A549 (cell line): ENCODE measurements at regions not wholly inside any gene's neighbourhood (a gene's known extent, or its start where the extent isn't known, plus 50 kb on each side); places are given as distances from the start of the nearest gene placed in this dataset.

Experiments
- ATAC-seq, 2 experiments: fragments of 200-7000 bp in 1 of 2; fragments of >200 bp in 1 of 2; cut with Nextera tagmentation in 1 of 2; cut with Tn5 transposase in 1 of 2; 3 replicates each; pipeline versions ENCODE4 v1.8.0 to v1.9.1; 2018 to 2020; ENCODE audit warnings: mild to moderate bottlenecking in 1 of 2, moderate library complexity in 1 of 2
- CTCF ChIA-PET: fragments of 300-600 bp; sonication (Branson Sonifier 250); formaldehyde crosslinking; extraction: SDS; loops from one replicate; lab custom pipeline; 2021; ENCODE audit warnings: antibody characterized with exemption, inconsistent platforms; lab: Yijun Ruan, JAX
- POLR2A ChIA-PET: fragments of 350-600 bp; formaldehyde crosslinking; extraction: SDS; loops from one replicate; lab custom pipeline; 2021; ENCODE audit warnings: antibody characterized with exemption, inconsistent platforms; lab: Yijun Ruan, JAX
- DNase-seq, 2 experiments: peaks; one replicate each; pipeline versions ENCODE4 v3.0.0 to v3.0.0-alpha.2; 2011 to 2016; ENCODE audit warnings: low read depth in 1 of 2, low spot score in 1 of 2
- FAIRE-seq: peaks from 2 replicates; lab custom pipeline; 2011; peaks lifted over from hg19 to GRCh38; lab: Jason Lieb, UNC
- H3K27ac ChIP-seq, 2 experiments: fragments of >200 bp; sonication (Bioruptor Twin); formaldehyde crosslinking; 3 replicates each; pipeline ENCODE4 v1.5.1; 2016 to 2017
- H3K4me1 ChIP-seq: fragments of >200 bp; sonication (Bioruptor Twin); formaldehyde crosslinking; 3 replicates; pipeline ENCODE4 v1.6.1; 2016
- H3K4me2 ChIP-seq: fragments of >200 bp; sonication (Bioruptor Twin); formaldehyde crosslinking; 3 replicates; pipeline ENCODE4 v1.6.1; 2016
- H3K4me3 ChIP-seq: fragments of >200 bp; sonication (Bioruptor Twin); formaldehyde crosslinking; 3 replicates; pipeline ENCODE4 v1.5.1; 2016
- H3K9me3 ChIP-seq: fragments of >200 bp; sonication (Bioruptor Twin); formaldehyde crosslinking; 3 replicates; pipeline ENCODE4 v1.6.1; 2016
- ATOH8 ChIP-seq: fragments of 250-450 bp; sonication (Bioruptor Pico); IDR thresholded peaks from 2 replicates; pipeline ENCODE4 v1.5.0; 2020; ENCODE audit warnings: low read depth, mild to moderate bottlenecking, moderate library complexity
- CHD2 ChIP-seq: fragments of 150-350 bp; IDR thresholded peaks from 2 replicates; pipeline ENCODE4 v1.6.1; 2014; ENCODE audit warnings: low read length; ENCODE audit not compliant: partially characterized antibody
- CHD4 ChIP-seq: fragments of 200-600 bp; sonication (generic); IDR thresholded peaks from 2 replicates; pipeline ENCODE4 v1.6.1; 2016; ENCODE audit warnings: antibody characterized with exemption, mild to moderate bottlenecking, borderline replicate concordance
- EHF ChIP-seq: fragments of 250-450 bp; sonication (Bioruptor Pico); IDR thresholded peaks from 2 replicates; pipeline ENCODE4 v1.5.0; 2020; ENCODE audit warnings: mild to moderate bottlenecking
- ELK1 ChIP-seq: fragments of 150-350 bp; IDR thresholded peaks from 2 replicates; pipeline ENCODE4 v1.6.1; 2014; ENCODE audit warnings: low read depth, mild to moderate bottlenecking, low read length
- EP300 ChIP-seq, 2 experiments: fragments of >200 bp; sonication (Bioruptor Twin); formaldehyde crosslinking; IDR thresholded peaks; 2 replicates in 1 of 2; 3 replicates in 1 of 2; pipeline ENCODE4 v1.6.1; 2016 to 2017
- ESRRA ChIP-seq: fragments of 150-350 bp; IDR thresholded peaks from 2 replicates; pipeline ENCODE4 v1.6.1; 2014; ENCODE audit warnings: mild to moderate bottlenecking, low read length, borderline replicate concordance
- FOSB ChIP-seq: fragments of 250-450 bp; sonication (Bioruptor Pico); IDR thresholded peaks from 2 replicates; pipeline ENCODE4 v1.5.0; 2020; ENCODE audit warnings: mild to moderate bottlenecking, moderate library complexity
- FOSL2 ChIP-seq, 2 experiments: fragments of 450-650 bp in 1 of 2; fragments of >200 bp in 1 of 2; sonication (Bioruptor Twin) in 1 of 2; formaldehyde crosslinking; IDR thresholded peaks; 2 replicates each; pipeline versions ENCODE4 v1.5.0 to v1.6.1; 2016 to 2020; ENCODE audit warnings: mild to moderate bottlenecking in 1 of 2, moderate library complexity in 1 of 2
- GATA3 ChIP-seq: IDR thresholded peaks from 2 replicates; pipeline ENCODE4 v1.6.1; 2012; ENCODE audit warnings: borderline replicate concordance
- HDAC2 ChIP-seq: fragments of 200-600 bp; sonication (generic); IDR thresholded peaks from 2 replicates; pipeline ENCODE4 v1.6.1; 2016
- HOXB13 ChIP-seq: fragments of 250-450 bp; sonication (Bioruptor Pico); IDR thresholded peaks from 2 replicates; pipeline ENCODE4 v1.5.0; 2020; ENCODE audit warnings: low read depth, mild to moderate bottlenecking, moderate library complexity
- KDM1A ChIP-seq: fragments of 200-600 bp; sonication (generic); IDR thresholded peaks from 2 replicates; pipeline ENCODE4 v1.6.1; 2016; ENCODE audit warnings: low read depth, mild to moderate bottlenecking
- MAFK ChIP-seq: fragments of 450-650 bp; IDR thresholded peaks from 2 replicates; pipeline ENCODE4 v1.6.1; 2014; ENCODE audit not compliant: partially characterized antibody
- MYC ChIP-seq: IDR thresholded peaks from 2 replicates; pipeline ENCODE4 v1.6.1; 2012; ENCODE audit warnings: mild to moderate bottlenecking, inconsistent platforms, low read length, improper control_type of control experiment, borderline replicate concordance
- NPAS2 ChIP-seq: fragments of 250-450 bp; sonication (Bioruptor Pico); IDR thresholded peaks from 2 replicates; pipeline ENCODE4 v1.8.0; 2022; ENCODE audit warnings: mild to moderate bottlenecking, moderate library complexity, borderline replicate concordance
- NR3C1 ChIP-seq: fragments of >200 bp; sonication (Bioruptor Twin); formaldehyde crosslinking; IDR thresholded peaks from 3 replicates; pipeline ENCODE4 v1.6.1; 2017
- PBX3 ChIP-seq: IDR thresholded peaks from 2 replicates; pipeline ENCODE4 v1.6.1; 2012
- RAD21 ChIP-seq, 2 experiments: fragments of >200 bp in 1 of 2; sonication (Bioruptor Twin) in 1 of 2; formaldehyde crosslinking in 1 of 2; IDR thresholded peaks in 1 of 2; conservative IDR thresholded peaks in 1 of 2; 2 replicates in 1 of 2; 3 replicates in 1 of 2; pipeline ENCODE4 v1.6.1; 2012 to 2018; ENCODE audit warnings: inconsistent platforms in 1 of 2
- RCOR1 ChIP-seq: fragments of 150-350 bp; IDR thresholded peaks from 2 replicates; pipeline ENCODE4 v1.6.1; 2014; ENCODE audit warnings: antibody characterized with exemption, low read length, low read depth
- TFCP2L1 ChIP-seq: fragments of 250-450 bp; sonication (Bioruptor Pico); IDR thresholded peaks from 2 replicates; pipeline ENCODE4 v1.5.0; 2021; ENCODE audit warnings: mild to moderate bottlenecking
- ZC3H11A ChIP-seq: fragments of 450-650 bp; IDR thresholded peaks from 2 replicates; pipeline ENCODE4 v1.6.1; 2014; ENCODE audit warnings: antibody characterized with exemption, mild to moderate bottlenecking
- WGBS: methylation state at CpG from one replicate; pipeline ENCODE4 v1.1.6; 2017; ENCODE audit errors: missing lambda C conversion rate; 5-methylcytosine and 5-hydroxymethylcytosine counted together
- TF ChIP-seq, protein P1 (sequence below): fragments of >200 bp; sonication (Bioruptor Twin); formaldehyde crosslinking; IDR thresholded peaks from 2 replicates; pipeline ENCODE4 v1.6.1; 2016

- CTCF ChIA-PET, result no interaction called here
- POLR2A ChIA-PET, result no interaction called here
- ATAC-seq, result no peak
- Histone ChIP-seq H3K4me3 (no peak overlapping the region), H3K27ac (no peak overlapping the region), H3K4me2 (no peak overlapping the region)
- no peak for DNase-seq
- TF ChIP-seq FOSB, result no peak
- no peak for TF ChIP-seq NPAS2 (CRISPR knock-in tag)
- TF ChIP-seq CHD4, result no peak
- TF ChIP-seq, all 56 proteins: peak for 0
- no peak for FAIRE-seq
- H3K4me1 ChIP-seq, result peaks cover 13% of the 10 kb centered on the region; the same call in 2 of the 3 replicates
- peaks cover 8% of the 10 kb centered on the region; the same call in 1 of the 3 replicates for H3K9me3 ChIP-seq
- 91% methylated on average over 2 of the region's 2 CpGs for WGBS
Measured at GRCh38 chr6:4574007-4574406, 202.2 kb upstream of the CDYL start.

- Histone ChIP-seq H3K4me3 (no peak overlapping the region), H3K4me2 (no peak overlapping the region), H3K9me3 (peaks cover 8% of the 10 kb centered on the region; the same call in 1 of the 3 replicates), H3K27ac (no peak overlapping the region), H3K4me1 (no peaks in the 10 kb centered on the region)
- ChIA-PET POLR2A (no interaction called here), CTCF (no interaction called here)
- DNase-seq (no peak), ATAC-seq (no peak), FAIRE-seq (no peak)
- TF ChIP-seq CHD2, result no peak
- TF ChIP-seq ZC3H11A, result no peak
- no peak for TF ChIP-seq GATA3
- 48% methylated on average over 2 of the region's 2 CpGs for WGBS
Measured at GRCh38 chr6:4571011-4571410, 205.2 kb upstream of the CDYL start.

DNA sequence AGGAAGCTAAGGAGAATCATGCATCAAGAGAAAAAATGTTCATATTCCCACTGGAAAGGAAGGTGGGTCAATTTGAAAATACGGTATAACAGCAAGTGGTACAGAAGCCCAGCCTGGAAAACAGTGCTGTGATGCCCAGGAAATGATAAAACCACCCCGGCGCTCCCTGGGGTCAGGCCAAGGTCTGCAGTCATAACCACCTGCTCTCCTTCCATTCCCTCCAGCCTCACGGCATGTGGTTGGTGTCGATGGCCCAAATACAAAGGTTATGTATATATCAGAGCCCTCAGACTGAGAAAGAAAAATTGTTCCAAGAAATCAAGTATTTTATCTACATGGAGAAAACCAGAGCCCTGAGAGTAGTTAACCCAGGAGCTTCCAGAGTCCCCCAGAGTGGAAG is 208.1 kb upstream of the CDYL start:
- POLR2A ChIA-PET, result no interaction called here
- ATAC-seq (no peak), FAIRE-seq (no peak), DNase-seq (no peak)
- Histone ChIP-seq H3K9me3 (peaks cover 8% of the 10 kb centered on the region; the same call in 1 of the 3 replicates), H3K4me2 (no peak overlapping the region), H3K4me3 (no peak overlapping the region), H3K27ac (no peak overlapping the region), H3K4me1 (no peaks in the 10 kb centered on the region)
- TF ChIP-seq TFCP2L1, result no peak
- TF ChIP-seq, protein P1, sequence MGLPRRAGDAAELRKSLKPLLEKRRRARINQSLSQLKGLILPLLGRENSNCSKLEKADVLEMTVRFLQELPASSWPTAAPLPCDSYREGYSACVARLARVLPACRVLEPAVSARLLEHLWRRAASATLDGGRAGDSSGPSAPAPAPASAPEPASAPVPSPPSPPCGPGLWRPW, result no peak
- TF ChIP-seq ESRRA, result no peak
- TF ChIP-seq MYC, result no peak
- CTCF ChIA-PET, result no interaction called here
- 78% methylated on average over 5 of the region's 5 CpGs for WGBS

GRCh38 chr6:4567141-4567540 is 209.1 kb upstream of the CDYL start:
- Histone ChIP-seq H3K4me2 (no peak overlapping the region), H3K4me3 (no peak overlapping the region), H3K9me3 (peaks cover 8% of the 10 kb centered on the region; the same call in 1 of the 3 replicates), H3K4me1 (no peaks in the 10 kb centered on the region), H3K27ac (no peak overlapping the region)
- WGBS, result 38% methylated on average over 3 of the region's 3 CpGs
- ChIA-PET CTCF (interaction anchor here (1.8 kb wide), 1 partner anchor 14 kb away, joined by 3 read pairs; no protein-coding TSS in a partner anchor), POLR2A (no interaction called here)
- no peak for TF ChIP-seq ELK1
- TF ChIP-seq HOXB13, result no peak
- TF ChIP-seq MAFK, result no peak
- ATAC-seq (no peak), DNase-seq (no peak), FAIRE-seq (no peak)

- no peak overlapping the region for H3K4me2 ChIP-seq
- WGBS, result 82% methylated on average over 12 of the region's 17 CpGs
- no peak for ATAC-seq
- no peak overlapping the region for H3K27ac ChIP-seq
- DNase-seq, result no peak
- no peak overlapping the region for H3K4me3 ChIP-seq
- ChIA-PET CTCF (interaction anchor here (0.7 to 1.8 kb wide), 2 partner anchors 10 to 12 kb away, joined by 3 read pairs; no protein-coding TSS in a partner anchor), POLR2A (no interaction called here)
- no peaks in the 10 kb centered on the region for H3K9me3 ChIP-seq
- no peaks in the 10 kb centered on the region for H3K4me1 ChIP-seq
- FAIRE-seq, result no peak
- TF ChIP-seq EHF (CRISPR knock-in tag), result no peak
- no peak for TF ChIP-seq NR3C1
- no peak for TF ChIP-seq EP300 (IDR thresholded peaks at IDR 0.05)
- no peak for TF ChIP-seq FOSL2 (IDR thresholded peaks at IDR 0.05)
- TF ChIP-seq FOSL2 (CRISPR knock-in tag; IDR thresholded peaks at IDR 0.05), result no peak
- no peak for TF ChIP-seq ATOH8 (CRISPR knock-in tag)
- TF ChIP-seq RCOR1, result no peak
- TF ChIP-seq PBX3, result no peak
- no peak for TF ChIP-seq HOXB13
- TF ChIP-seq HDAC2, result no peak
- TF ChIP-seq MYC, result no peak
- TF ChIP-seq RAD21 (conservative IDR thresholded peaks at IDR 0.05 in 1 of 2, IDR thresholded peaks at IDR 0.05 in 1 of 2), result no peak
- no peak for TF ChIP-seq CHD2
- TF ChIP-seq GATA3, result no peak
- TF ChIP-seq KDM1A, result no peak
Measured at GRCh38 chr6:4565301-4566250, 210.6 kb upstream of the CDYL start.
